Lung (tissue), 11 donors: ENCODE measurements at regions not wholly inside any gene's neighbourhood (a gene's known extent, or its start where the extent isn't known, plus 50 kb on each side); places are given as distances from the start of the nearest gene placed in this dataset.

Source experiments
- ATAC-seq: fragments of 200-7000 bp; cut with Tn5 transposase; one replicate; pipeline ENCODE4 v1.9.1; 2020; ENCODE audit warnings: moderate number of reproducible peaks; ENCODE audit not compliant: insufficient read depth, low FRiP score
- DNase-seq, 3 donors: peaks; one replicate each; pipeline ENCODE4 v3.0.0-alpha.2; 2013 to 2017
- H3K27ac ChIP-seq, 2 donors: one replicate each; pipeline ENCODE4 v1.5.1; 2013; ENCODE audit warnings: mild to moderate bottlenecking in 2 of 2, moderate library complexity in 2 of 2, control low read depth in 1 of 2, inconsistent platforms in 1 of 2, low read depth in 1 of 2, low read length in 1 of 2
- H3K27me3 ChIP-seq, 3 donors: one replicate each; pipeline ENCODE4 v1.5.1; 2013; ENCODE audit warnings: low read length in 2 of 3; ENCODE audit not compliant: control insufficient read depth in 3 of 3, insufficient read depth in 3 of 3
- H3K36me3 ChIP-seq, 4 donors: one replicate each; pipeline ENCODE4 v1.5.1; 2013; ENCODE audit warnings: low read length in 4 of 4, mild to moderate bottlenecking in 1 of 4, moderate library complexity in 1 of 4; ENCODE audit not compliant: control insufficient read depth in 4 of 4, insufficient read depth in 4 of 4
- H3K4me1 ChIP-seq, 5 donors: one replicate each; pipeline ENCODE4 v1.5.1; 2013; ENCODE audit warnings: low read length in 5 of 5, mild to moderate bottlenecking in 2 of 5, moderate library complexity in 1 of 5; ENCODE audit not compliant: control insufficient read depth in 5 of 5, insufficient read depth in 5 of 5
- H3K4me3 ChIP-seq: one replicate; pipeline ENCODE4 v1.5.1; 2013; ENCODE audit warnings: mild to moderate bottlenecking, control low read depth, moderate library complexity
- H3K9ac ChIP-seq, 2 donors: one replicate each; pipeline ENCODE4 v1.5.1; 2013; ENCODE audit warnings: low read length in 2 of 2, control low read depth in 1 of 2; ENCODE audit not compliant: insufficient read depth in 1 of 2
- H3K9me3 ChIP-seq, 4 donors: one replicate each; pipeline ENCODE4 v1.5.1; 2013; ENCODE audit warnings: low read length in 3 of 4, mild to moderate bottlenecking in 1 of 4, moderate library complexity in 1 of 4; ENCODE audit not compliant: control insufficient read depth in 4 of 4, insufficient read depth in 3 of 4
- WGBS, 2 donors: extraction: QIAGEN DNeasy Blood & Tissue Kit; methylation state at CpG; one replicate each; pipeline ENCODE4 v1.1.7; 2013; 5-methylcytosine and 5-hydroxymethylcytosine counted together
- TF ChIP-seq, protein P1 (sequence below): IDR thresholded peaks from 2 replicates; pipeline ENCODE4 v1.5.1; 2012; ENCODE audit warnings: mild to moderate bottlenecking; ENCODE audit errors: control extremely low read depth, extremely low read depth
- donor health status: control.
- donor health status: control.
- donor health status: Bipolar disorder and iron deficiency.
- donor health status: healthy.
- donor health status: DM: yes; HTN: yes; CAD: no.

DNA sequence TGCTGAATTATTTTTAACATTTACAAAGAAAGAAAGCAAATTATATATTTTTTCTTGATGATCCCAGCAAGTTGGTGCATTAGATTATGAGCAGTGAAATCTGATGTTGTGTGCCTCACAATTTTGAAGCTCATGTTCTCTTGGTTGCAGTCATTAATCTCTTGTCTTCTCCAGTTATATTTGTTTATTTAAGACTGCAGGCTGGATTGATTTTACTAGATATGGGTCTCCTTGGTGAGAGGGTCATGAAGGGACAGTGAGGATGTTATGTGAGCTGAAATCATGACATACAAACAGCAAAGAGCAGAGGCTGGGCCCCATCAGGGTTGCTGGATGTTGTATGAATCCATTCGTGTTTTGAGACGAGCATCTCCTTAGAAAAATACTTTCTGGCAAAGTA lies 64.2 kb upstream of the AKIRIN2 start:
- no peak overlapping the region for H3K9ac ChIP-seq
- DNase-seq (no peak), ATAC-seq (no peak)
- WGBS, 2 donors = 78 to 85% methylated on average over 2 of the region's 2 CpGs
- H3K4me3 ChIP-seq = no peak overlapping the region
- no peaks in the 10 kb centered on the region for H3K27me3 ChIP-seq
- TF ChIP-seq, protein P1, sequence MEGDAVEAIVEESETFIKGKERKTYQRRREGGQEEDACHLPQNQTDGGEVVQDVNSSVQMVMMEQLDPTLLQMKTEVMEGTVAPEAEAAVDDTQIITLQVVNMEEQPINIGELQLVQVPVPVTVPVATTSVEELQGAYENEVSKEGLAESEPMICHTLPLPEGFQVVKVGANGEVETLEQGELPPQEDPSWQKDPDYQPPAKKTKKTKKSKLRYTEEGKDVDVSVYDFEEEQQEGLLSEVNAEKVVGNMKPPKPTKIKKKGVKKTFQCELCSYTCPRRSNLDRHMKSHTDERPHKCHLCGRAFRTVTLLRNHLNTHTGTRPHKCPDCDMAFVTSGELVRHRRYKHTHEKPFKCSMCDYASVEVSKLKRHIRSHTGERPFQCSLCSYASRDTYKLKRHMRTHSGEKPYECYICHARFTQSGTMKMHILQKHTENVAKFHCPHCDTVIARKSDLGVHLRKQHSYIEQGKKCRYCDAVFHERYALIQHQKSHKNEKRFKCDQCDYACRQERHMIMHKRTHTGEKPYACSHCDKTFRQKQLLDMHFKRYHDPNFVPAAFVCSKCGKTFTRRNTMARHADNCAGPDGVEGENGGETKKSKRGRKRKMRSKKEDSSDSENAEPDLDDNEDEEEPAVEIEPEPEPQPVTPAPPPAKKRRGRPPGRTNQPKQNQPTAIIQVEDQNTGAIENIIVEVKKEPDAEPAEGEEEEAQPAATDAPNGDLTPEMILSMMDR = no peak
- no peaks in the 10 kb centered on the region for H3K36me3 ChIP-seq
- H3K4me1 ChIP-seq = no peaks in the 10 kb centered on the region
- H3K27ac ChIP-seq = no peak overlapping the region
- no peaks in the 10 kb centered on the region for H3K9me3 ChIP-seq

DNA sequence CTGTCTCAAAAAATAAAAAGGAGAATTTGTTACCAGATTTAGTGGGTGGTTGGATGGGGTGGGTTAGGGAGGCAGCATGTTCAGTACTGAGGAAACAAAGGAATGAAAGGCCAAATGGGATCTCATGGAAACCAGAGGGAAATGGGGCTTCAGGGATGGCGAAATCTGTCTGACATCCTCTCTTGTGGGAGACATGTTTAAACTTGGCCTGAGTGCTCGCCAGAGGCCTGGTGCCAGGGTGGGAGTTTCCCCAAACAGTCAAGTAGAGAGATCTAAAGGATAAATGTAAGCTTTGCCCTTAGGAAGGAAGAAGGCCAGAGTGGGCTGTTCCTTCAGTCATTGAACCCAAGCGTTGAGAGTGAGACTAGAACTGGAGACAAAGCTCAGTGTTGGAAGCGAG lies 61.9 kb upstream of the AKIRIN2 start:
- DNase-seq (peak; percentile 34 to 49 (median 40)), ATAC-seq (no peak)
- H3K9ac ChIP-seq = no peak overlapping the region
- H3K36me3 ChIP-seq = no peaks in the 10 kb centered on the region
- H3K27ac ChIP-seq = no peak overlapping the region
- H3K27me3 ChIP-seq = no peaks in the 10 kb centered on the region
- H3K4me1 ChIP-seq = no peaks in the 10 kb centered on the region
- WGBS, 2 donors = 75 to 80% methylated on average over 4 of the region's 4 CpGs
- no peaks in the 10 kb centered on the region for H3K9me3 ChIP-seq
- H3K4me3 ChIP-seq = no peak overlapping the region
- TF ChIP-seq, protein P1 = no peak

DNA sequence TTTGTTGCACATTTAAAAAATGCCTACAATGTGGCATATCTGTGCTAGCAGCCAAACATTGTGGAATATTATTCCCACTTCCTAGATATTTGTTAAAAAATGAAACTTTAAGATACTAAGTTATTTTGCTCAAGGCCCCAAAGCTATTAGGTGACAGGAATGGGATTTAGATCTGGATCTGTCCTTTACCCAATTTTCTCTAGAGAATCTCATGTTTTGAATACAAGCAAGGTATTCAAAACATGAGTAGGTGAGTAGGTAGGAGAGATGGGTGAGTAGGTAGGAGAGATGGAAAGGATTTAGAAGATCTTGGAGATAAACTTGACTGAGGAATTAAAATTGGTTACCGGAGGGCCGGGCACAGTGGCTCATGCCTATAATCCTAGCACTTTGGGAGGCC lies 61.2 kb upstream of the AKIRIN2 start:
- no peak overlapping the region for H3K9ac ChIP-seq
- ATAC-seq (no peak), DNase-seq (no peak)
- H3K9me3 ChIP-seq = no peaks in the 10 kb centered on the region
- no peaks in the 10 kb centered on the region for H3K4me1 ChIP-seq
- H3K27me3 ChIP-seq = no peaks in the 10 kb centered on the region
- 97 to 100% methylated on average over 2 of the region's 2 CpGs for WGBS, 2 donors
- TF ChIP-seq, protein P1 = no peak
- H3K36me3 ChIP-seq = no peaks in the 10 kb centered on the region
- H3K4me3 ChIP-seq = no peak overlapping the region
- H3K27ac ChIP-seq = no peak overlapping the region

GRCh38 chr6:87762116-87762515 lies 60.1 kb upstream of the AKIRIN2 start:
- Histone ChIP-seq H3K9ac (no peak overlapping the region), H3K27ac (no peak overlapping the region), H3K4me1 (no peaks in the 10 kb centered on the region), H3K27me3 (no peaks in the 10 kb centered on the region), H3K36me3 (no peaks in the 10 kb centered on the region), H3K4me3 (no peak overlapping the region), H3K9me3 (no peaks in the 10 kb centered on the region)
- 62 to 81% methylated on average over 3 of the region's 3 CpGs for WGBS, 2 donors
- DNase-seq (peak in 1 of 3 donors; percentile 54), ATAC-seq (no peak)
- TF ChIP-seq, protein P1 = no peak
